ENCODE measurements at regions not wholly inside any gene's neighbourhood (a gene's known extent, or its start where the extent isn't known, plus 50 kb on each side); places are given as distances from the start of the nearest gene placed in this dataset.

GRCh38 chr13:72657379-72657778, 70.0 kb downstream of the MZT1 start:
- Mint-ChIP-seq H3K27me3 (peaks cover 65% of the 10 kb centered on the region), H3K4me1 (no peaks in the 10 kb centered on the region), H3K4me3 (no peak overlapping the region), H3K27ac (ENCODE audit: low read depth) (no peak overlapping the region), H3K9me3 (no peaks in the 10 kb centered on the region), H3K36me3 (ENCODE audit: insufficient read depth) (no peaks in the 10 kb centered on the region)
- no peak for DNase-seq (ENCODE audit: low spot score in 2 of 2)
- no peak for ATAC-seq (replicated peaks; ENCODE audit: extremely low read depth, poor library complexity, severe bottlenecking)

DNA sequence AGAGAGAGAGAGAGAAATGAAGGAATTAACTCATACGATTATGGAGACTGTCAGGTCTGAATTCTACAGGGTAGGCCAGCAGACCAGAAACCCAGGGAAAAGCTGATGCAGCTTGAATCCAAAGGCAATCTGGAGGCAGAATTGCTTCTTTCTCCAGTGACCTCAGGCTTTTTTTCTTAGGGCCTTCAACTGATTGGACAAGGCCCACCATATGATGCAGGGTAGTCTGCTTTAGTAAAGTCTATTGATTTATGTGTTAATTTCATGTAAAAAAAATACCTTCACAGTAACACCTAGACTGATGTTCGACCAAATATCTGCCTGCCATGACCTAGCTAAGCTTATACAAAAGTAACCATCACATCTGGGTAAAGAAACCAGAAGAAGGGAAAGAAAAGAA, 71.1 kb downstream of the MZT1 start:
- Mint-ChIP-seq H3K36me3 (ENCODE audit: insufficient read depth) (no peaks in the 10 kb centered on the region), H3K4me3 (no peak overlapping the region), H3K9me3 (no peaks in the 10 kb centered on the region), H3K27ac (ENCODE audit: low read depth) (no peak overlapping the region), H3K4me1 (no peaks in the 10 kb centered on the region), H3K27me3 (peaks cover 70% of the 10 kb centered on the region)
- DNase-seq (ENCODE audit: low spot score in 2 of 2), result no peak
- ATAC-seq (replicated peaks; ENCODE audit: extremely low read depth, poor library complexity, severe bottlenecking), result no peak

DNA sequence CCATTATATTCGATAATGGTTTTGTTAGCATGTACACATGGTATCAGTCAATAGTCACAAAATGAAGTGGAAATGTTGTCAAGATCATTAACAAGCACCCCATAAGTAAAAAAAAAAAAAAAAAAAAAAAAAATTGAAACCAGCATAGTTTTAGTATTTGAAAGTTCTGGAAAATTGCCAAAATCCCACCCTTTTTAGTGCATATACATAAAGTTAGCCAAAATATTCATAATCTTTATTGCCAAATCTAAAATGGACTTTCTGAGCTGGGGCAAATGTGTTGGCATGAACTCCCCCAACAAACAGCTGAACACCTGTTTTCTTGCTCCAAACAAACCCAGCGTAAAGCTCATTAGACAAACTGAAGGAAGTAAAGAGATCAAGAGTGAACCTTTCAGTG, 73.9 kb downstream of the MZT1 start:
- ATAC-seq (replicated peaks; ENCODE audit: extremely low read depth, poor library complexity, severe bottlenecking), result no peak
- no peaks in the 10 kb centered on the region for H3K4me1 Mint-ChIP-seq
- H3K9me3 Mint-ChIP-seq, result no peaks in the 10 kb centered on the region
- no peak for DNase-seq (ENCODE audit: low spot score in 2 of 2)
- no peak overlapping the region for H3K27ac Mint-ChIP-seq (ENCODE audit: low read depth)
- H3K27me3 Mint-ChIP-seq, result peaks cover 81% of the 10 kb centered on the region
- no peak overlapping the region for H3K4me3 Mint-ChIP-seq
- H3K36me3 Mint-ChIP-seq (ENCODE audit: insufficient read depth), result no peaks in the 10 kb centered on the region

DNA sequence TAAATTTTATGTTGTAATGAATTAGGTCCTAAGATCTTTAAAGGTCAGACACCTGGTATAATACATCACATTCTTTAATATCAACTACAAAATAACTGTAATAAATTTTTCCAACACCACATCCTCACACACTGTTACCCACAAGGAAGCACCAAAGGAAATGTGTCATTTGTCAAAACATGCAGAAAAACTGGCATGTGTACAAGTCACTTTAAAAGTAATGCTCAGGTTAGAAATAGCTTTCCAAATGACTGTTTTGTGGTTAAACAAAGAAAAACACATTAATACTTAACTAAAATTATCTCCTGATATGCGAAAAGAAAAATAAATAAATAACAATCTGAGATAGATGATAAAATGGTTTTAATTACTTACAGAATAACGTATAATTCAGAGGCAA, 74.7 kb downstream of the MZT1 start:
- no peak for DNase-seq (ENCODE audit: low spot score in 2 of 2)
- no peaks in the 10 kb centered on the region for H3K36me3 Mint-ChIP-seq (ENCODE audit: insufficient read depth)
- no peak for ATAC-seq (replicated peaks; ENCODE audit: extremely low read depth, poor library complexity, severe bottlenecking)
- no peaks in the 10 kb centered on the region for H3K4me1 Mint-ChIP-seq
- H3K27ac Mint-ChIP-seq (ENCODE audit: low read depth), result no peak overlapping the region
- H3K4me3 Mint-ChIP-seq, result no peak overlapping the region
- H3K9me3 Mint-ChIP-seq, result no peaks in the 10 kb centered on the region
- H3K27me3 Mint-ChIP-seq, result peaks cover 75% of the 10 kb centered on the region

DNA sequence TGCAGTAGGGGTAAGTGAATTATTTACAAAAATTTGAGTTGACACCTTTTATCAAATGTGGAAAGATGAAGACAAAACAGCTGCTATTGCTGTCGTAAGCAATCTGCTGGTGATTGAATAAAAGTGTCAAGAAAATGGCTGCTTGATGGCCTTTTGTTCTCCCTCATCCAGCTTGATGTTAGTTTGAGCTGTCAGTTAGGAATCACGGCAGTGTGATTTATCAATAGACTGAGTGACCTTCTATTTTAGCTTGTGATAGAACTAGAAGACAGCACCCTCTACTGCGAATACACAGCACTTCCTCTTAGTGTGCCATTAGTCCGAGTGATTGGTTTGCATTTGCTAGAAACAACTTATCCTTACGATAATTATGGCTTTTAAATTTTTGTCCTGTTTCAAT, 76.3 kb downstream of the MZT1 start:
- Mint-ChIP-seq H3K9me3 (no peaks in the 10 kb centered on the region), H3K36me3 (ENCODE audit: insufficient read depth) (no peaks in the 10 kb centered on the region), H3K4me3 (no peak overlapping the region), H3K4me1 (no peaks in the 10 kb centered on the region), H3K27ac (ENCODE audit: low read depth) (no peak overlapping the region), H3K27me3 (peaks cover 68% of the 10 kb centered on the region)
- DNase-seq (ENCODE audit: low spot score in 2 of 2), result no peak
- ATAC-seq (replicated peaks; ENCODE audit: extremely low read depth, poor library complexity, severe bottlenecking), result no peak

DNA sequence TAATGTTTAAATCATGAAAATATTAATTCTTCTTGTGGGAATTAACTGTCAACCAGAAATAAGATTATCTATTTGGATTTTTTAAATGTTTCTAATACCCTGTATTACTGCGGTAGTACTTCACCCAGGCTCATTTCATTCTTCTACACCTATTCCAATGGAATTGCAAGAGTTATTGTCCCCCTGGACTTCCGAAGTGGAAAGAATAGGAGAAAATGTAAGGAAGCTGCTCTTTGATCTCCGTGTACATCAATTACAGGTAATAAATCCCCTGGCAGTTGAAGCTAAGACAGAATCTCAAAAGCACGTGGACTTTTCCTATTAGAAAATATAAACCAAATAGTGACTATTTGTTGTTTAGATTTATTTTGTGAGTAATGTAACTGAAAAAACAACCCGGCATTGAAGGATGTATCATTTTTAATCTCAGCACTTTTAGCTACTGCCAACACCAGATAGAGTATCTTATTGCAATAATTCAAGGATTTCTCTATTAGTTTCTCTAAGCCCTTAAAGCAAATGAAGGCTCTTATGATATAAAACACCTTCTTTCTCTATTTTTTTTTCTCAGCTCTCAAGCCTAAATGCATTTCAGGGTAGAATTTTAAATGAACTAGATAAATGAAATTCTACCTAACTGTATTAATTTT, 77.3 kb downstream of the MZT1 start:
- Mint-ChIP-seq H3K36me3 (ENCODE audit: insufficient read depth) (no peaks in the 10 kb centered on the region), H3K4me3 (no peak overlapping the region), H3K27me3 (peaks cover 68% of the 10 kb centered on the region), H3K27ac (ENCODE audit: low read depth) (no peak overlapping the region), H3K4me1 (no peaks in the 10 kb centered on the region), H3K9me3 (no peaks in the 10 kb centered on the region)
- no peak for ATAC-seq (replicated peaks; ENCODE audit: extremely low read depth, poor library complexity, severe bottlenecking)
- DNase-seq (ENCODE audit: low spot score in 2 of 2), result no peak

- H3K4me1 Mint-ChIP-seq, result no peaks in the 10 kb centered on the region
- H3K27ac Mint-ChIP-seq (ENCODE audit: low read depth), result no peak overlapping the region
- H3K9me3 Mint-ChIP-seq, result no peaks in the 10 kb centered on the region
- peaks cover 54% of the 10 kb centered on the region for H3K27me3 Mint-ChIP-seq
- H3K4me3 Mint-ChIP-seq, result no peak overlapping the region
- H3K36me3 Mint-ChIP-seq (ENCODE audit: insufficient read depth), result no peaks in the 10 kb centered on the region
- ATAC-seq (replicated peaks; ENCODE audit: extremely low read depth, poor library complexity, severe bottlenecking) (no peak), DNase-seq (ENCODE audit: low spot score in 2 of 2) (no peak)
Observed at GRCh38 chr13:72648513-72649065, 78.8 kb downstream of the MZT1 start.

- H3K27me3 Mint-ChIP-seq, result peaks cover 44% of the 10 kb centered on the region
- no peak for ATAC-seq (replicated peaks; ENCODE audit: extremely low read depth, poor library complexity, severe bottlenecking)
Observed at GRCh38 chr13:72647422-72647821, 80.0 kb downstream of the MZT1 start.

GRCh38 chr13:72645521-72645920, 81.9 kb downstream of the MZT1 start:
- Mint-ChIP-seq H3K27ac (ENCODE audit: low read depth) (no peak overlapping the region), H3K27me3 (peaks cover 31% of the 10 kb centered on the region), H3K4me1 (no peaks in the 10 kb centered on the region), H3K4me3 (no peak overlapping the region), H3K9me3 (no peaks in the 10 kb centered on the region), H3K36me3 (ENCODE audit: insufficient read depth) (no peaks in the 10 kb centered on the region)
- no peak for DNase-seq (ENCODE audit: low spot score in 2 of 2)
- no peak for ATAC-seq (replicated peaks; ENCODE audit: extremely low read depth, poor library complexity, severe bottlenecking)

More at GRCh38 chr13:72647422-72647821, 80.0 kb downstream of the MZT1 start:
- Mint-ChIP-seq H3K4me1 (no peaks in the 10 kb centered on the region), H3K9me3 (no peaks in the 10 kb centered on the region), H3K4me3 (no peak overlapping the region), H3K27ac (ENCODE audit: low read depth) (no peak overlapping the region), H3K36me3 (ENCODE audit: insufficient read depth) (no peaks in the 10 kb centered on the region)
- DNase-seq (ENCODE audit: low spot score in 2 of 2), result no peak

DNA sequence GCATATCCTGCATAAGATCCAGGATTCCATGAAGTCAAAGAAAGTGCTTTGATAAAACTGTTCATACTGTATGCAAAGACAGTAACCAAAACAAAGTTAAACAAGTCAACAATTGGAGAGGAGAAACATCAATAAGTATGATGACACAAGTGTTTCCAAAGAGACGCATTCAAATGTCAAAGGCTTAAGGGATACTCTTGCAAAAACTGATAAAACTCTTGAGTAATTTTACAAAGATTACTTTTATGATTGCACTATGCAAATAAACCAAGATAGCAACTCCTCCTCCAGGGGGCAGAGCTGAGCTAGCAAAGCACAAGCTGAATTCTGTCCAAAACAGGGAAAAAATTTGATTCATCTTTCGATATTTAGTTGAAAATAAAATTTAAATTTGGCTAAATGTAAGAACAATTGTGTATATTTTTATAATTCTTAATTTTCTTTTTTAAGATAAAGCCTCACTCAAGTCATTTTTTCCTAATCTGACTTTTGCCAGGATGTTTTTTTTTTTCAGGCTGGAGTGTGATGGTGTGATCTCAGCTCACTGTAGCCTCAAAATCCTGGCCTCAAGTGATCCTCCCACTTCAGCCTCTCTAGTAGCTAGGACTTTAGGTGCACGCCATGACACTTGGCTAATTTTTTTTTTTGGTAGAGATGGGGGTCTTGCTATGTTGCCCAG, 84.0 kb downstream of the MZT1 start:
- Mint-ChIP-seq H3K27ac (ENCODE audit: low read depth) (no peak overlapping the region), H3K36me3 (ENCODE audit: insufficient read depth) (no peaks in the 10 kb centered on the region), H3K9me3 (no peaks in the 10 kb centered on the region), H3K27me3 (peaks cover 19% of the 10 kb centered on the region), H3K4me1 (no peaks in the 10 kb centered on the region), H3K4me3 (no peak overlapping the region)
- DNase-seq (ENCODE audit: low spot score in 2 of 2), result no peak
- ATAC-seq (replicated peaks; ENCODE audit: extremely low read depth, poor library complexity, severe bottlenecking), result no peak

GRCh38 chr13:72639377-72639776, 88.1 kb downstream of the MZT1 start:
- H3K4me1 Mint-ChIP-seq, result no peaks in the 10 kb centered on the region
- no peaks in the 10 kb centered on the region for H3K36me3 Mint-ChIP-seq (ENCODE audit: insufficient read depth)
- DNase-seq (ENCODE audit: low spot score in 2 of 2) (no peak), ATAC-seq (replicated peaks; ENCODE audit: extremely low read depth, poor library complexity, severe bottlenecking) (no peak)
- no peak overlapping the region for H3K4me3 Mint-ChIP-seq
- peaks cover 12% of the 10 kb centered on the region for H3K27me3 Mint-ChIP-seq
- no peak overlapping the region for H3K27ac Mint-ChIP-seq (ENCODE audit: low read depth)
- H3K9me3 Mint-ChIP-seq, result no peaks in the 10 kb centered on the region

GRCh38 chr13:72638059-72638815, 89.2 kb downstream of the MZT1 start:
- Mint-ChIP-seq H3K4me1 (no peaks in the 10 kb centered on the region), H3K27me3 (peaks cover 12% of the 10 kb centered on the region), H3K4me3 (no peak overlapping the region), H3K36me3 (ENCODE audit: insufficient read depth) (no peaks in the 10 kb centered on the region), H3K9me3 (no peaks in the 10 kb centered on the region), H3K27ac (ENCODE audit: low read depth) (no peak overlapping the region)
- no peak for DNase-seq (ENCODE audit: low spot score in 2 of 2)
- ATAC-seq (replicated peaks; ENCODE audit: extremely low read depth, poor library complexity, severe bottlenecking), result no peak

DNA sequence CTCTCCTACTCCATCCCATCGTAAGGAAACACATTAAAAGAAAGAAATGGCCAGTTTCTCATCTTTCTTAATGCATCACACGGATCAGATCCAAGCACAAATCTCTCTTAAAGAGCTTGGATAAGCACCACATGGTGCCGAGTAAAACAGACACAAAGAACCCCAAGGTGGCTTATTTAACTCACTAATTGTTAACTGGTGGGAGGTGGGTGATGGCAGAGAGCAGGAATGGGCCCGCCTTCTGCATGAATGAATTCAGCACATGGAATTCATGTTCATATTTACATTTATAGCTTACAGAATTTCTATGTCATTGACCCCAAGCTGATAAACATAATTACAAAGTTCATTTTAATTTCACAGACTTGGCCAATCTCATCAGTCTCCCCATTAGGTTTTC, 89.9 kb downstream of the MZT1 start:
- H3K4me3 Mint-ChIP-seq, result no peak overlapping the region
- no peak overlapping the region for H3K27ac Mint-ChIP-seq (ENCODE audit: low read depth)
- H3K36me3 Mint-ChIP-seq (ENCODE audit: insufficient read depth), result no peaks in the 10 kb centered on the region
- ATAC-seq (replicated peaks; ENCODE audit: extremely low read depth, poor library complexity, severe bottlenecking), result no peak
- peaks cover 12% of the 10 kb centered on the region for H3K27me3 Mint-ChIP-seq
- DNase-seq (ENCODE audit: low spot score in 2 of 2), result no peak
- H3K9me3 Mint-ChIP-seq, result no peaks in the 10 kb centered on the region
- H3K4me1 Mint-ChIP-seq, result no peaks in the 10 kb centered on the region
